GM10248 (cell line): ENCODE measurements at regions not wholly inside any gene's neighbourhood (a gene's known extent, or its start where the extent isn't known, plus 50 kb on each side); places are given as distances from the start of the nearest gene placed in this dataset.

ENCODE experiments used
- CTCF ChIA-PET: fragments of 300-600 bp; sonication (Branson Sonifier 250); formaldehyde crosslinking; extraction: SDS; loops from one replicate; lab custom pipeline; 2021; ENCODE audit warnings: antibody characterized with exemption; lab: Yijun Ruan, JAX
- POLR2A ChIA-PET: fragments of 350-650 bp; sonication (Branson Sonifier 250); formaldehyde crosslinking; extraction: SDS; loops from one replicate; lab custom pipeline; 2020; ENCODE audit warnings: antibody characterized with exemption; lab: Yijun Ruan, JAX
- DNase-seq: peaks from one replicate; pipeline ENCODE4 v3.0.0; 2012; ENCODE audit errors: extremely low spot score
- CTCF ChIP-seq: IDR thresholded peaks from 2 replicates; pipeline ENCODE4 v1.5.1; 2012; ENCODE audit warnings: mild to moderate bottlenecking, low read depth; ENCODE audit errors: extremely low read depth, missing control alignments, control extremely low read depth

GRCh38 chr4:180812783-180813182 is 1430.4 kb upstream of the TENM3 start:
- TF ChIP-seq CTCF: no peak
- DNase-seq: no peak
- ChIA-PET POLR2A (no interaction called here), CTCF (interaction anchor here (1.4 kb wide), 1 partner anchor 14 kb away, joined by 5 read pairs; no protein-coding TSS in a partner anchor)

- no peak for TF ChIP-seq CTCF
- ChIA-PET POLR2A (no interaction called here), CTCF (interaction anchor here (1.5 kb wide), 1 partner anchor 20 kb away, joined by 3 read pairs; no protein-coding TSS in a partner anchor)
- no peak for DNase-seq
Measured at GRCh38 chr4:180814875-180815417, 1428.3 kb upstream of the TENM3 start.

- no peak for TF ChIP-seq CTCF
- ChIA-PET POLR2A (no interaction called here), CTCF (no interaction called here)
- DNase-seq: no peak
Measured at GRCh38 chr4:180817529-180817928, 1425.7 kb upstream of the TENM3 start.

- DNase-seq: no peak
- POLR2A ChIA-PET: no interaction called here
Measured at GRCh38 chr4:180823108-180823507, 1420.1 kb upstream of the TENM3 start.

GRCh38 chr4:180827232-180828009 is 1415.8 kb upstream of the TENM3 start:
- no peak for DNase-seq
- ChIA-PET POLR2A (no interaction called here), CTCF (interaction anchor here (0.6 to 2.9 kb wide), 8 partner anchors 11 to 701 kb away, joined by 3 to 11 read pairs (median 3); no protein-coding TSS in a partner anchor)
- TF ChIP-seq CTCF: no peak

More at GRCh38 chr4:180823108-180823507, 1420.1 kb upstream of the TENM3 start:
- CTCF ChIA-PET: no interaction called here
- no peak for TF ChIP-seq CTCF

GRCh38 chr4:180828455-180829018 is 1414.7 kb upstream of the TENM3 start:
- peak; percentile 55 for TF ChIP-seq CTCF
- ChIA-PET POLR2A (no interaction called here), CTCF (interaction anchor here (1.0 to 2.9 kb wide), 5 partner anchors 10 to 700 kb away, joined by 3 to 11 read pairs (median 4); no protein-coding TSS in a partner anchor)
- DNase-seq: no peak
